ENCODE measurements at regions not wholly inside any gene's neighbourhood (a gene's known extent, or its start where the extent isn't known, plus 50 kb on each side); places are given as distances from the start of the nearest gene placed in this dataset.

DNA sequence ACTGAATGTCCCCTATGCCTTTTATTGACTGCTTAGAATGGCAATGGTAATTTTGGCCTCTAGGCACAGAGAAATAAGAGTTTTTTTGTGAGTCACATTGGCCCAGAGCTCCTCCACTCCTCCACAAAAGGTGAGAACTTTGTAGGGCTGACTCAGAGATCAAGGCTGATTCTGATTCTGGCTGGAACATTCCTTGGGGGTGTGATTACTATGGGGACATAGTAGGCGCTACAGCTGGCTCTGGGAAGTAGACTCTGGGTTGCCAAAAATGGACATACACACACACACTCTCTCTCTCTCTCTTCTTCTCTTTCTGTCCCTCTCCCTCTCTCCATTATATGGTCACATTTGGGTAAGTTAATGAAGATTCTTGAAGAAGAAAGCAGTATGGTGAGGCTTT lies 174.6 kb upstream of the DDHD1 start:
- H3K4me1 Mint-ChIP-seq (ENCODE audit: unreplicated experiment) = no peaks in the 10 kb centered on the region
- no peaks in the 10 kb centered on the region for H3K36me3 Mint-ChIP-seq
- DNase-seq (ENCODE audit: extremely low spot score, unreplicated experiment) = no peak
- no peak overlapping the region for H3K27ac Mint-ChIP-seq
- H3K27me3 Mint-ChIP-seq = peaks cover 3% of the 10 kb centered on the region
- no peak overlapping the region for H3K4me3 Mint-ChIP-seq
- H3K9me3 Mint-ChIP-seq = no peaks in the 10 kb centered on the region
- TF ChIP-seq, protein P1, sequence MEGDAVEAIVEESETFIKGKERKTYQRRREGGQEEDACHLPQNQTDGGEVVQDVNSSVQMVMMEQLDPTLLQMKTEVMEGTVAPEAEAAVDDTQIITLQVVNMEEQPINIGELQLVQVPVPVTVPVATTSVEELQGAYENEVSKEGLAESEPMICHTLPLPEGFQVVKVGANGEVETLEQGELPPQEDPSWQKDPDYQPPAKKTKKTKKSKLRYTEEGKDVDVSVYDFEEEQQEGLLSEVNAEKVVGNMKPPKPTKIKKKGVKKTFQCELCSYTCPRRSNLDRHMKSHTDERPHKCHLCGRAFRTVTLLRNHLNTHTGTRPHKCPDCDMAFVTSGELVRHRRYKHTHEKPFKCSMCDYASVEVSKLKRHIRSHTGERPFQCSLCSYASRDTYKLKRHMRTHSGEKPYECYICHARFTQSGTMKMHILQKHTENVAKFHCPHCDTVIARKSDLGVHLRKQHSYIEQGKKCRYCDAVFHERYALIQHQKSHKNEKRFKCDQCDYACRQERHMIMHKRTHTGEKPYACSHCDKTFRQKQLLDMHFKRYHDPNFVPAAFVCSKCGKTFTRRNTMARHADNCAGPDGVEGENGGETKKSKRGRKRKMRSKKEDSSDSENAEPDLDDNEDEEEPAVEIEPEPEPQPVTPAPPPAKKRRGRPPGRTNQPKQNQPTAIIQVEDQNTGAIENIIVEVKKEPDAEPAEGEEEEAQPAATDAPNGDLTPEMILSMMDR (conservative IDR thresholded peaks at IDR 0.05) = no peak

DNA sequence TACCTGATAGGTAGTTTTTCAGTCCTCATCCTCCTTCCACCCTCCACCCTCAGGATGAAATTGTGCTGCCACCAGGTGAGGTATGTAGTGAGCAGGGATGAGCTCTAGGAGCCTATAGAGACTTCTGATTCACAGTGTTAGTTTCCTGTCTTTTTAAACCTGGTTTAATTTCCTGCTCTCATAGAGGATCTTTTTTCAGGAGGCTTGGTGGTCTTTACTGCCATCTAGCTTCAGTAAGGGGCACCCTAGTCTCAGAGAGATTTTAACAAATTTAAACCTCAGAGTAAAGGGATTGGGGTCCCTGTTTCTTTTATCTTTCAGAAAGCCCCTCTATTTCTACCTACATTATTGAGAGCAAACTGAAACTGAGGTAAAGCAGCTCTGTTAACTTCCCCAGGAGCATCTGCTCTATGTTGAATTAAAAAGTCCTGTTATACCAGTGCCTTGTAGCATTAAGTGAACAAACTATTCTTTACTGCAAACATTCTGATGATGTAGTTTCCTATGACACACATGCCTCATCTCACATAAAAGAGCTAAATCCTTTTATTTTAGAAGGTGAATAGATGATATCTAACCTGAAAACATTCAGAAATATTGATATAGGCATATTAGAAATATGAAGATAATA lies 172.2 kb upstream of the DDHD1 start:
- TF ChIP-seq, protein P1 (conservative IDR thresholded peaks at IDR 0.05) = peak; percentile 73
- no peak for DNase-seq (ENCODE audit: extremely low spot score, unreplicated experiment)
- H3K27me3 Mint-ChIP-seq = peaks cover 9% of the 10 kb centered on the region
- no peak overlapping the region for H3K27ac Mint-ChIP-seq
- no peak overlapping the region for H3K4me3 Mint-ChIP-seq
- H3K36me3 Mint-ChIP-seq = no peaks in the 10 kb centered on the region
- no peaks in the 10 kb centered on the region for H3K9me3 Mint-ChIP-seq
- no peaks in the 10 kb centered on the region for H3K4me1 Mint-ChIP-seq (ENCODE audit: unreplicated experiment)

DNA sequence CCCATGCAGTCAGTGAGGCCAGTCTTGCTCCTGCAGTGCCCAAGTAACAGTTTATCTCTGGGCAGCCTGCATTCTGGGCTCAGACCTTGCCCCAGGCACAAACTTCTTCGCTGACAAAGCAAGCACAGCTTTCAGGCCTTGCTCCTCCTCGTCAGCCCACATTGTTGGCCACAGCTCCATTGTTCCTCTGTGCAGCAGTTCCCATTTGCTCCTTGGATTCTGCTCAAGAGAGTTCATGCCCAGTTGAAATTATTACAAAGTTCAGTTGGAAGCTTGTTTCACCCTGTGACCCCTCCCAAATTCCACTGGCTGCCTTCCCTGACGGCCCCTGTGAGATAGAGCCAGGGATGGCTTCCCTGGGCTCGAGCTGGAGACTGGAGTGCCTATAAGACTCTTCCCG lies 163.4 kb upstream of the DDHD1 start:
- Mint-ChIP-seq H3K9me3 (peaks cover 12% of the 10 kb centered on the region), H3K4me3 (no peak overlapping the region), H3K27me3 (peaks cover 5% of the 10 kb centered on the region), H3K36me3 (no peaks in the 10 kb centered on the region), H3K27ac (no peak overlapping the region), H3K4me1 (ENCODE audit: unreplicated experiment) (no peaks in the 10 kb centered on the region)
- TF ChIP-seq, protein P1 (conservative IDR thresholded peaks at IDR 0.05) = no peak
- no peak for DNase-seq (ENCODE audit: extremely low spot score, unreplicated experiment)

DNA sequence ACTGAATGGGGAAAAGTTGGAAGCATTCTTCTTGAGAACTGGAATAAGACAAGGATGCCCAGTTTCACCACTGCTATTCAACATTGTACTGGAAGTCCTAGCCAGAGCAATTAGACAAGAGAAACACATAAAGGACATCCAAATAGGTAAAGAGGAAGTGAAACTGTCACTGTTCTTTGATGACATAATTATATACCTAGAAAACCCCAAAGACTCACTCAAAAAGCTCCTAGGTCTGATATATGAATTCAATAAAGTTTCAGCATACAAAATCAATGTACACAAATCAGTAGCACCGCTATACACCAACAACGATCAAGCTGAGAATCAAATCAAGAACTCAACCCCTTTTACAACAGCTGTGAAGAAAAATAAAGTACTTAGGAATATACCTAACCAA lies 157.3 kb upstream of the DDHD1 start:
- peaks cover 13% of the 10 kb centered on the region for H3K4me1 Mint-ChIP-seq (ENCODE audit: unreplicated experiment)
- peaks cover 13% of the 10 kb centered on the region for H3K9me3 Mint-ChIP-seq
- no peak overlapping the region for H3K27ac Mint-ChIP-seq
- H3K36me3 Mint-ChIP-seq = no peaks in the 10 kb centered on the region
- peaks cover 3% of the 10 kb centered on the region for H3K27me3 Mint-ChIP-seq
- no peak overlapping the region for H3K4me3 Mint-ChIP-seq
- no peak for DNase-seq (ENCODE audit: extremely low spot score, unreplicated experiment)
- TF ChIP-seq, protein P1 (conservative IDR thresholded peaks at IDR 0.05) = no peak

DNA sequence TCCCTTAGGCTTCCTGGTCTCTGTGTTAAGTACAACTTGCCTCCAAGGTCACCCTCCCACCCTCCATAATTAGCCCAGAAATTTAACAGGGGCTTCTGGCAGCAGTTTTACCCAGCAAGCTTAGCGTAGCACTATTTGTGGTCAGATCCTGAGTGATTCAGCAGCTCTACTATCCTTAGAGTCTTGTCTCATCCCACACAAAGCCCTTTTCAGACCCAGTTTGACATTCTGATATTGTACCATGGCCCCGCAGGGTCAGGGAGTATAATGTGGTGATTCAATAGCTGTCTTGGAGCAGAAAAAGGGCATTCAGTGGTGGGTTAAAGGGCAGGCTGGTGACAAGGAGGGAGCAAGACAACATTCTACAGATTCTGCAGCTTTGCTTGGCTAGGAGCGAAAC lies 153.8 kb upstream of the DDHD1 start:
- Mint-ChIP-seq H3K4me1 (ENCODE audit: unreplicated experiment) (peaks cover 13% of the 10 kb centered on the region), H3K9me3 (peaks cover 7% of the 10 kb centered on the region), H3K4me3 (no peak overlapping the region), H3K36me3 (no peaks in the 10 kb centered on the region), H3K27ac (no peak overlapping the region), H3K27me3 (peaks cover 3% of the 10 kb centered on the region)
- DNase-seq (ENCODE audit: extremely low spot score, unreplicated experiment) = no peak
- TF ChIP-seq, protein P1 (conservative IDR thresholded peaks at IDR 0.05) = no peak
